Natural killer cell treated with Interleukin-12 subunit alpha and Interleukin-12 subunit beta and Interleukin-15 and Interleukin-18, amount 100 ng/mL, for 72 hours (primary cell): ENCODE measurements at regions not wholly inside any gene's neighbourhood (a gene's known extent, or its start where the extent isn't known, plus 50 kb on each side); places are given as distances from the start of the nearest gene placed in this dataset.

Source experiments
- ATAC-seq, 2 donors: fragments of 150-1000 bp; cut with Tn5 transposase in 1 of 2; sonication (Bioruptor Pico), chemical (Tn5 transposase) in 1 of 2; 2 replicates each; pipeline ENCODE4 v1.10.0; 2021
- DNase-seq: peaks from one replicate; pipeline ENCODE4 v3.0.0; 2022; ENCODE audit warnings: low spot score
- H3K27ac Mint-ChIP-seq, 2 donors: 1 replicate in 1 of 2; 2 replicates in 1 of 2; pipeline ENCODE4 v1.8.0; 2022; ENCODE audit warnings: mixed read lengths in 2 of 2, mild to moderate bottlenecking in 1 of 2, moderate library complexity in 1 of 2
- H3K27me3 Mint-ChIP-seq, 2 donors: 1 replicate in 1 of 2; 2 replicates in 1 of 2; pipeline ENCODE4 v1.8.0; 2022; ENCODE audit warnings: mixed read lengths in 2 of 2
- H3K36me3 Mint-ChIP-seq: one replicate; pipeline ENCODE4 v1.8.0; 2022; ENCODE audit warnings: mixed read lengths
- H3K4me1 Mint-ChIP-seq, 2 donors: 1 replicate in 1 of 2; 2 replicates in 1 of 2; pipeline ENCODE4 v1.8.0; 2022; ENCODE audit warnings: low read depth in 2 of 2, mixed read lengths in 2 of 2, mild to moderate bottlenecking in 1 of 2
- H3K4me3 Mint-ChIP-seq: one replicate; pipeline ENCODE4 v1.8.0; 2022; ENCODE audit warnings: mixed read lengths
- H3K9me3 Mint-ChIP-seq: 2 replicates; pipeline ENCODE4 v1.8.0; 2022; ENCODE audit warnings: mixed read lengths

DNA sequence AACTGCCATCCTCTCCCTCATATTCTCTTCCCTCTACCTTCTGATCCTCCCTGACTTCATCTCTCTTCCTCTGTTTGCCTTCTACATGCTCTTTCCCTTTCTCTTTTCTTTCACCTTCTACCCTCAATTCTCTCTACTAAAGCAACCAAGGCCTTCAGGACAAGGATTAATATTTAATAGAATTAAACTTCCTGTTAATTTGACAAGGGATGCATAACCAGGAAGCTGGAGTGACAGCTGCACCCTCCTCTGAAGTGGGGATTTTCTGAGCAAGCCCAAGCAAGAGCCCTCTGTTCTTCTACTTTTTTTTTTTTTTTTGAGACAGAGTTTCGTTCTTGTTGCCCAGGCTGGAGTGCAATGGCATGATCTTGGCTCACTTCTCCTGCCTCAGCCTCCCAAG is 63.4 kb upstream of the MED4 start:
- Mint-ChIP-seq H3K36me3 (no peaks in the 10 kb centered on the region), H3K27ac (peak overlapping the region; percentile 5 to 57), H3K4me1 (peaks cover 42 to 52% of the 10 kb centered on the region in 2 donors), H3K4me3 (no peak overlapping the region), H3K9me3 (no peaks in the 10 kb centered on the region), H3K27me3 (no peaks in the 10 kb centered on the region)
- DNase-seq (no peak), ATAC-seq (no peak)

DNA sequence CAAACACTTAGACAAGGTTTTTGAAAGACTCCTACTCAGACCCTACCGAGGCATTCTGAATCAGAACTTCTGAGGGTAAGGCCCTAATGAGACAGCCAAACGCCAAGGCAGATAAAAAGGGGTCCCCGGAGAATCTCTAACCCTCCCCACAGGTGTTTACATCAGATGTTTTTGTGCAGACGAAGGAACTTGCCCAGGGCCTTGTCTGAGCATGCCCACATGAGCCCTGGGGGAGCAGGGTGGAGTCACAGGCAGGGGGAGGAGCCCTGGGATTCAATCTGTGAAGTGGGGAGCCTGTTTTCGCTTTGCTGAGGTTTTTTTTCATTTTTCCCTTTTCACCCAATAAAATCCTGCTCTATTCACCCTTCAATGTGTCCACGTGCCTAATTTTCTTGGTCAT is 61.6 kb upstream of the MED4 start:
- DNase-seq (no peak), ATAC-seq (peak; percentile 59 to 71)
- peaks cover 46 to 57% of the 10 kb centered on the region in 2 donors for H3K4me1 Mint-ChIP-seq
- no peaks in the 10 kb centered on the region for H3K27me3 Mint-ChIP-seq
- no peaks in the 10 kb centered on the region for H3K9me3 Mint-ChIP-seq
- H3K4me3 Mint-ChIP-seq: peak overlapping the region; percentile 54
- no peaks in the 10 kb centered on the region for H3K36me3 Mint-ChIP-seq
- peak overlapping the region; percentile 78 to 98 for H3K27ac Mint-ChIP-seq

DNA sequence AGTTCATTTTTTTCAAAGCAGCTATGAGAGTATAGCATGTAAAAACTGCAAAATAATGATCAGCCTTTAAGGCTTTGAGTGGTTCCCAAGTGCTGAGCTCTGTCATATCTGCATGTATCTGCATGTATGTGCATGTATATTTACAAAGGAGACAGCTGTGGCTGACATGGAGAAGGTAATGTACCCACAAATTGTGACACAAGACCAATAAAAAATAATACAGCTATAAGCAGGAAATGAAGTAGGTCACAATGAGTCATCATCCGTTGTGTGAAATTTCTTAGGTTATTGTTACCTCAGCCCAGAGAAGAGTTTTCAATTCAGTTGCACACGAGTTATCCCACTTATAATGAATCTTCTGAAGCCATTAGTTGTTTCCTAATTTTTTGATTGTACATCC is 60.9 kb upstream of the MED4 start:
- Mint-ChIP-seq H3K9me3 (no peaks in the 10 kb centered on the region), H3K36me3 (no peaks in the 10 kb centered on the region), H3K4me1 (peaks cover 41 to 53% of the 10 kb centered on the region in 2 donors), H3K27me3 (no peaks in the 10 kb centered on the region), H3K27ac (peak overlapping the region; percentile 78 to 98), H3K4me3 (peak overlapping the region; percentile 54)
- ATAC-seq (peak; percentile 93 to 94), DNase-seq (peak; percentile 60)

DNA sequence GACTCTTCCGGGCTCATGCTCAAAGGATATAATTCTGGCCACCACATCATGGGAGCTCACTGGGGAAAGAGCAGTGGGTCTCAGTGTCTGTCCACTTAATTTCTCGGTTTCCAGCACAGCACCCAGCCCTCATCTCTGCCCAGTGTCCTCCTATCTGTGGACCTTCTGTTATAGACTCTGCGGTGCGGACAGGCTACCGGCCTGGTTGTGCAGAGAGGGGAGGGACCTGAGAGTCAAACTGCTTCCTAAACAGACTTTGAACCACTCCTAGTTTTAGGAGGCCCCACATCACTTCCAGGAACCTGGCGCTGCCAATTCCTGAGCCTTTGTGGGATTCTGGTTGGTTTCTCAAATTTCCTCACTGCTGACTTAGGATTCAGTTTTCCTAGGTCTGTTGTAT is 59.8 kb upstream of the MED4 start:
- no peaks in the 10 kb centered on the region for H3K27me3 Mint-ChIP-seq
- ATAC-seq (no peak), DNase-seq (no peak)
- no peaks in the 10 kb centered on the region for H3K36me3 Mint-ChIP-seq
- no peaks in the 10 kb centered on the region for H3K9me3 Mint-ChIP-seq
- H3K27ac Mint-ChIP-seq: peak overlapping the region; percentile 78 to 98
- H3K4me3 Mint-ChIP-seq: no peak overlapping the region
- H3K4me1 Mint-ChIP-seq: peaks cover 37 to 45% of the 10 kb centered on the region in 2 donors

DNA sequence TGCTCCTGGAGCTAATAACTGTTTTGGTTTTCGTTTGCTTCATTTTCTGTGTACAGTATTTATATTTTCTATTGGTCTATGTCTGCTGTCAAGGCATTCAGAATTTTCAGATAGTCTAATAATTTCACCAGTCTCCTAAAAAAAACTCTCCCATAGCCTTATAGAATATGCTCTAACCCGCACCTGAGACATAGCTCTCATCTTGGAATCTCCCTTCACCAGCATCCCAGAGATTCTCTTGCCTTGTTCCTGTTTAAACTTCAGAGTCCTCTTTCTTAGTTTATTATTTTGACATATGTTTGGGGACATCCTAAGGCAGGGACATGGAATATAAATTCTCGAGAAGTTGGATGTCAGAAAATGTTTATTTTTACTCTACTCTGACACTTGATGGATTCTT is 58.3 kb upstream of the MED4 start:
- Mint-ChIP-seq H3K4me1 (peaks cover 36% of the 10 kb centered on the region in 2 donors), H3K36me3 (no peaks in the 10 kb centered on the region), H3K9me3 (no peaks in the 10 kb centered on the region), H3K27ac (peak overlapping the region; percentile 3 to 49), H3K27me3 (no peaks in the 10 kb centered on the region), H3K4me3 (no peak overlapping the region)
- ATAC-seq: no peak
- no peak for DNase-seq

GRCh38 chr13:48151363-48152161 is 56.7 kb upstream of the MED4 start:
- H3K27ac Mint-ChIP-seq: peak overlapping the region in 1 of 2 donors; percentile 35
- no peaks in the 10 kb centered on the region for H3K36me3 Mint-ChIP-seq
- DNase-seq (no peak), ATAC-seq (no peak)
- no peak overlapping the region for H3K4me3 Mint-ChIP-seq
- H3K27me3 Mint-ChIP-seq: no peaks in the 10 kb centered on the region
- peaks cover 33 to 37% of the 10 kb centered on the region in 2 donors for H3K4me1 Mint-ChIP-seq
- H3K9me3 Mint-ChIP-seq: no peaks in the 10 kb centered on the region

- DNase-seq: no peak
- Mint-ChIP-seq H3K36me3 (no peaks in the 10 kb centered on the region), H3K27ac (peak overlapping the region in 1 of 2 donors; percentile 9), H3K4me3 (no peak overlapping the region), H3K4me1 (peaks cover 19 to 23% of the 10 kb centered on the region in 2 donors), H3K27me3 (no peaks in the 10 kb centered on the region), H3K9me3 (no peaks in the 10 kb centered on the region)
- no peak for ATAC-seq
Observed at GRCh38 chr13:48148454-48148853, 53.5 kb upstream of the MED4 start.

DNA sequence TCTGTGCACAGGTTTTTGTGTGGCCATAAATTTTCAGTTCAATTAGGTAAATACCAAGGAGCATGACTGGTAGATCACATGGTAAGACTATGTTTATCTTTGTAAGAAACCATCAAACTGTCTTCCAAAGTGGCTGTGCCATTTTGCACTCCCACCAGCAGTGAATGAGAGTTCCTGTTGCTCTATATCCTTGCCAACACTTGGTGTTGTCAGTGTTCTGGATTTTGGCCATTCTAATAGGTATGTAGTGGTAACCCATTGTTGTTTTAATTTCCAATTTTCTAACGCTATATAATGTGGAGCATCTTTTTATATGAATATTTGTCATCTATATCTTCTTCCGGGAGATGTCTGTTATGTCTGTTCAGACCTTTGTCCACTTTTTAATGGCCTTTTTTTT is 51.7 kb upstream of the MED4 start:
- Mint-ChIP-seq H3K27ac (no peak overlapping the region), H3K9me3 (no peaks in the 10 kb centered on the region), H3K36me3 (no peaks in the 10 kb centered on the region), H3K4me3 (no peak overlapping the region), H3K27me3 (no peaks in the 10 kb centered on the region), H3K4me1 (peaks cover 8 to 9% of the 10 kb centered on the region in 2 donors)
- no peak for DNase-seq
- ATAC-seq: no peak

DNA sequence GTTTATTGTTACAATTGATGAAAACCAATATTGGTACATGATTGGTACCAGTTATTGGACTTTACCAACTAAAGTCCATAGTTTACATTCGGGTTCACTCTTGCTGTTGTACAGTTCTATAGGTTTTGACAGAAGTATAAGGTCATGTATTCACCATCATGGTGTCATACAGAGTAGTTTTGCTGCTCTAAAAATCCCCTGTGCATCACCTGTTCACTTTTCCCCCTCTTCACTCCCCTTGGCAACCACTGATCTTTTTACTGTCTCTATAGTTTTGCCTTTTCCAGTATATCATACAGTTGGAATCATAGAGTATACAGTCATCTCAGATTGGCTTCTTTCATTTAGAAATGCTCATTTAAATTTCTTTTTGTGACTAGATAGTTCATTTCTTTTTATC is 51.2 kb upstream of the MED4 start:
- no peaks in the 10 kb centered on the region for H3K36me3 Mint-ChIP-seq
- ATAC-seq: no peak
- no peak overlapping the region for H3K27ac Mint-ChIP-seq

More for the DNA sequence above, 51.2 kb upstream of the MED4 start:
- Mint-ChIP-seq H3K4me1 (peaks cover 7 to 9% of the 10 kb centered on the region in 2 donors), H3K27me3 (no peaks in the 10 kb centered on the region), H3K9me3 (no peaks in the 10 kb centered on the region), H3K4me3 (no peak overlapping the region)
- DNase-seq: no peak
